Parathyroid adenoma (tissue), 2 donors: ENCODE measurements at regions not wholly inside any gene's neighbourhood (a gene's known extent, or its start where the extent isn't known, plus 50 kb on each side); places are given as distances from the start of the nearest gene placed in this dataset.

Experiments used
- H2AFZ ChIP-seq: fragments of 300-600 bp; sonication (generic); one replicate; pipeline ENCODE4 v1.7.0; 2017; ENCODE audit warnings: antibody characterized with exemption, mild to moderate bottlenecking
- H3K27ac ChIP-seq: fragments of 300-600 bp; sonication (generic); one replicate; pipeline ENCODE4 v1.7.0; 2017
- H3K27me3 ChIP-seq: fragments of 300-600 bp; sonication (generic); one replicate; pipeline ENCODE4 v1.7.0; 2017; ENCODE audit warnings: low read length; ENCODE audit not compliant: control insufficient read depth, insufficient read depth
- H3K36me3 ChIP-seq: fragments of 300-600 bp; sonication (generic); one replicate; pipeline ENCODE4 v1.7.0; 2017; ENCODE audit warnings: low read length; ENCODE audit not compliant: control insufficient read depth, insufficient read depth
- H3K4me1 ChIP-seq: fragments of 300-600 bp; sonication (generic); one replicate; pipeline ENCODE4 v1.7.0; 2017; ENCODE audit warnings: control low read depth
- H3K4me2 ChIP-seq: fragments of 300-600 bp; sonication (generic); one replicate; pipeline ENCODE4 v1.7.0; 2017; ENCODE audit warnings: low read length
- H3K4me3 ChIP-seq: fragments of 300-600 bp; sonication (generic); one replicate; pipeline ENCODE4 v1.7.0; 2017; ENCODE audit warnings: low read depth, low read length
- H3K79me2 ChIP-seq: fragments of 300-600 bp; sonication (generic); one replicate; pipeline ENCODE4 v1.7.0; 2017; ENCODE audit warnings: control low read depth
- H3K9ac ChIP-seq: fragments of 300-600 bp; sonication (generic); one replicate; pipeline ENCODE4 v1.7.0; 2017; ENCODE audit warnings: mild to moderate bottlenecking
- H3K9me3 ChIP-seq: fragments of 300-600 bp; sonication (generic); one replicate; pipeline ENCODE4 v1.7.0; 2017; ENCODE audit warnings: low read length; ENCODE audit not compliant: control insufficient read depth
- CTCF ChIP-seq: fragments of 300-600 bp; sonication (generic); IDR thresholded peaks from one replicate; pipeline ENCODE4 v1.7.0; 2017; ENCODE audit warnings: antibody characterized with exemption, mild to moderate bottlenecking
- donor health status: primary hyperparathyroidism.

- no peak overlapping the region for H3K9ac ChIP-seq
- TF ChIP-seq CTCF = no peak
These were observed 115.5 kb downstream of the KIF26A start for GRCh38 chr14:104253901-104254353.

GRCh38 chr14:104254735-104255400, 116.5 kb downstream of the KIF26A start:
- Histone ChIP-seq H3K79me2 (no peaks in the 10 kb centered on the region), H3K27me3 (no peaks in the 10 kb centered on the region), H2AFZ (no peak overlapping the region), H3K9me3 (no peaks in the 10 kb centered on the region), H3K36me3 (no peaks in the 10 kb centered on the region), H3K9ac (no peak overlapping the region), H3K27ac (no peak overlapping the region), H3K4me2 (no peak overlapping the region), H3K4me3 (no peak overlapping the region), H3K4me1 (no peaks in the 10 kb centered on the region)
- no peak for TF ChIP-seq CTCF

More at GRCh38 chr14:104253901-104254353, 115.5 kb downstream of the KIF26A start:
- Histone ChIP-seq H3K9me3 (no peaks in the 10 kb centered on the region), H3K27me3 (no peaks in the 10 kb centered on the region), H2AFZ (no peak overlapping the region), H3K4me1 (no peaks in the 10 kb centered on the region), H3K4me2 (no peak overlapping the region), H3K4me3 (no peak overlapping the region), H3K27ac (no peak overlapping the region), H3K36me3 (no peaks in the 10 kb centered on the region), H3K79me2 (no peaks in the 10 kb centered on the region)

- Histone ChIP-seq H3K36me3 (no peaks in the 10 kb centered on the region), H3K27me3 (no peaks in the 10 kb centered on the region), H3K4me1 (no peaks in the 10 kb centered on the region), H3K27ac (no peak overlapping the region), H3K79me2 (no peaks in the 10 kb centered on the region), H3K4me2 (no peak overlapping the region), H3K9ac (no peak overlapping the region), H3K4me3 (no peak overlapping the region), H3K9me3 (no peaks in the 10 kb centered on the region), H2AFZ (no peak overlapping the region)
- no peak for TF ChIP-seq CTCF
These were observed 117.6 kb downstream of the KIF26A start for GRCh38 chr14:104256025-104256424.

GRCh38 chr14:104262515-104263514, 124.4 kb downstream of the KIF26A start:
- H3K4me3 ChIP-seq = no peak overlapping the region
- no peak overlapping the region for H3K27ac ChIP-seq
- no peak overlapping the region for H3K4me2 ChIP-seq
- no peaks in the 10 kb centered on the region for H3K79me2 ChIP-seq
- no peaks in the 10 kb centered on the region for H3K36me3 ChIP-seq
- no peak overlapping the region for H3K9ac ChIP-seq
- H3K4me1 ChIP-seq = no peaks in the 10 kb centered on the region
- no peaks in the 10 kb centered on the region for H3K27me3 ChIP-seq
- H3K9me3 ChIP-seq = no peaks in the 10 kb centered on the region
- no peak overlapping the region for H2AFZ ChIP-seq
- TF ChIP-seq CTCF = no peak
